Karpas-422 (cell line): ENCODE measurements at regions not wholly inside any gene's neighbourhood (a gene's known extent, or its start where the extent isn't known, plus 50 kb on each side); places are given as distances from the start of the nearest gene placed in this dataset.

Experiments
- DNase-seq: peaks from one replicate; pipeline ENCODE4 v3.0.0-alpha.2; 2015
- H2AFZ ChIP-seq: fragments of 200-600 bp; sonication (generic); 2 replicates; pipeline ENCODE4 v1.6.1; 2014; ENCODE audit warnings: antibody characterized with exemption, low read length, mixed read lengths
- H3K27ac ChIP-seq: fragments of 200-600 bp; sonication (generic); 2 replicates; pipeline ENCODE4 v1.5.1; 2014; ENCODE audit warnings: mild to moderate bottlenecking, low read length, moderate library complexity
- H3K27me3 ChIP-seq: fragments of 200-600 bp; sonication (generic); 2 replicates; pipeline ENCODE4 v1.6.1; 2014; ENCODE audit warnings: low read length, mixed read lengths
- H3K36me3 ChIP-seq: fragments of 200-600 bp; sonication (generic); 2 replicates; pipeline ENCODE4 v1.6.1; 2014; ENCODE audit warnings: low read length, mixed read lengths; ENCODE audit not compliant: insufficient read depth
- H3K4me1 ChIP-seq: fragments of 200-600 bp; sonication (generic); 2 replicates; pipeline ENCODE4 v1.6.1; 2014; ENCODE audit warnings: mild to moderate bottlenecking, low read length, mixed read lengths
- H3K4me2 ChIP-seq: fragments of 200-600 bp; sonication (generic); 2 replicates; pipeline ENCODE4 v1.6.1; 2014; ENCODE audit warnings: low read length, low read depth, mild to moderate bottlenecking; ENCODE audit not compliant: poor library complexity, severe bottlenecking
- H3K4me3 ChIP-seq: fragments of 200-600 bp; sonication (generic); 2 replicates; pipeline ENCODE4 v1.5.1; 2014; ENCODE audit warnings: mild to moderate bottlenecking, antibody characterized with exemption, low read length, mixed read lengths
- H3K79me2 ChIP-seq: fragments of 200-600 bp; sonication (generic); 2 replicates; pipeline ENCODE4 v1.6.1; 2014; ENCODE audit warnings: mild to moderate bottlenecking, low read length, mixed read lengths
- H3K9ac ChIP-seq: fragments of 200-600 bp; sonication (generic); 2 replicates; pipeline ENCODE4 v1.6.0; 2014; ENCODE audit warnings: low read length
- H3K9me2 ChIP-seq: fragments of 200-600 bp; sonication (generic), shearing (Covaris generic); replicated peaks from 2 replicates; pipeline ENCODE4 v1.6.0; 2014; ENCODE audit warnings: mild to moderate bottlenecking, low read length, moderate library complexity; ENCODE audit not compliant: insufficient read depth
- H3K9me3 ChIP-seq: fragments of 300-700, 200-600 bp; sonication (generic); 2 replicates; pipeline ENCODE4 v1.6.1; 2014; ENCODE audit warnings: low read length, mixed read lengths
- H4K20me1 ChIP-seq: fragments of 200-600 bp; sonication (generic); 2 replicates; pipeline ENCODE4 v1.6.1; 2014; ENCODE audit warnings: mild to moderate bottlenecking, antibody characterized with exemption, low read length, low read depth; ENCODE audit not compliant: insufficient read depth

DNA sequence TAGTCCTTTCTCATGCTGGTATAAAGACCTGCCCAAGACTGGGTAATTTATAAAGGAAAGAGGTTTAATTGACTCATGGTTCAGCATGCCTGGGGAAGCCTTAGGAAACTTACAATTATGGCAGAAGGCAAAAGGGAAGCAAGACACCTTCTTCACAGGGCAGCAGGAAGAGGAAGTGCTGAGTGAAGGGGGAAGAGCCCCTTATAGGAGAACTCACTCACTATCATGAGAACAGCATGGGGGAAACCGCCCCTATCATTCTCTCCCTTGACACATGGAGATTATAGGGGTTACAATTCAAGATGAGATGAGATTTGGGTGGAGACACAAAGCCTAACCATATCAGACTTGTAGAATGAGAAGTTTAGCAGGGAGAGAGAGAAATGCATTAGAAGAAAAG lies 373.3 kb upstream of the DIAPH2 start:
- DNase-seq, result no peak
- H3K4me1 ChIP-seq, result no peaks in the 10 kb centered on the region
- no peak overlapping the region for H2AFZ ChIP-seq
- H3K9ac ChIP-seq, result no peak overlapping the region
- no peaks in the 10 kb centered on the region for H3K9me2 ChIP-seq
- H3K27ac ChIP-seq, result no peak overlapping the region
- H3K36me3 ChIP-seq, result no peaks in the 10 kb centered on the region
- H3K4me3 ChIP-seq, result no peak overlapping the region
- H3K27me3 ChIP-seq, result no peaks in the 10 kb centered on the region
- H3K79me2 ChIP-seq, result no peaks in the 10 kb centered on the region
- no peaks in the 10 kb centered on the region for H4K20me1 ChIP-seq
- H3K4me2 ChIP-seq, result no peak overlapping the region
- H3K9me3 ChIP-seq, result peaks cover 33% of the 10 kb centered on the region

DNA sequence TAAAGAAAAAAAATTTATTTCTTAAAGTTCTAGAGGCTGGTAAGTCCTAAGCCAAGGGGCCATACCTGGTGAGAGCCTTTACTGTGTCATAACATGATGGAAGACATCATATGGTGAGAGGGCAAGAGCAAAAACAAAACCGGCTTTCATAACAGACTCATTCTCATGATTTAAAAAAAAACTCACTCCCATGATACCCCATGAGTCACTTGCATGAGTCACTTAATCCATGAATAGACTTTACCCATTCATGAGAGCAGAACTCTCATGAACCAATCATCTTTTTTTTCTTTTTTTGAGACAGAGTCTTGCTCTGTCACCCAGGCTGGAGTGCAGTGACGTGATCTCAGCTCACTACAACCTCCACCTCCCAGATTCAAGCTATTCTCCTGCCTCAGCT lies 369.7 kb upstream of the DIAPH2 start:
- H3K36me3 ChIP-seq, result no peaks in the 10 kb centered on the region
- peaks cover 14% of the 10 kb centered on the region; the same call in 1 of the 2 replicates for H3K9me3 ChIP-seq

DNA sequence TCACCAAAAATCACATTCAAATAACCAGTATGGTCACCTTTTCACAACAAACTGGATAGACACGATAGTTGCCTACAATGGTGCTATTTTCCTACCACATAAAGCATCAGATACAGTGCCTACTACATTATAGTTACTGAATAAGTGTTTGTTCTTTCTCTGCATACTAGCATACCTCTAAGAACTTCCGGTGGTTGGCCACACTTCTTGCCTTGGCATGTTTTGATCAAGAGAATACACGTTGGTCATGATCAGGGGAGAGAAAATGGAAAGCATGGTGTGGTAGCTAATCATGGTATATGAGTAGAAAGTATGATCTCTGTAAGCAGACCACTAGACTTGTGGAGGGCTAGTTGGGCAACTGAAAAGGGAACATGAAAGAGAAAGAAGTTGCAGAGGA lies 322.8 kb upstream of the DIAPH2 start:
- H3K4me2 ChIP-seq, result no peak overlapping the region
- H3K27ac ChIP-seq, result no peak overlapping the region
- no peaks in the 10 kb centered on the region for H3K9me2 ChIP-seq
- no peaks in the 10 kb centered on the region for H3K4me1 ChIP-seq
- no peaks in the 10 kb centered on the region for H3K79me2 ChIP-seq
- H3K4me3 ChIP-seq, result no peak overlapping the region
- H3K27me3 ChIP-seq, result no peaks in the 10 kb centered on the region
- H3K9me3 ChIP-seq, result peaks cover 4% of the 10 kb centered on the region; the same call in 1 of the 2 replicates
- no peaks in the 10 kb centered on the region for H4K20me1 ChIP-seq
- no peak for DNase-seq
- no peak overlapping the region for H2AFZ ChIP-seq
- H3K36me3 ChIP-seq, result no peaks in the 10 kb centered on the region
- H3K9ac ChIP-seq, result no peak overlapping the region

More for the DNA sequence above, 369.7 kb upstream of the DIAPH2 start:
- no peak for DNase-seq
- Histone ChIP-seq H4K20me1 (no peaks in the 10 kb centered on the region), H3K9ac (no peak overlapping the region), H3K4me1 (no peaks in the 10 kb centered on the region), H3K27me3 (no peaks in the 10 kb centered on the region), H3K27ac (no peak overlapping the region), H3K9me2 (no peaks in the 10 kb centered on the region), H3K4me3 (no peak overlapping the region), H3K79me2 (no peaks in the 10 kb centered on the region), H2AFZ (no peak overlapping the region), H3K4me2 (no peak overlapping the region)

DNA sequence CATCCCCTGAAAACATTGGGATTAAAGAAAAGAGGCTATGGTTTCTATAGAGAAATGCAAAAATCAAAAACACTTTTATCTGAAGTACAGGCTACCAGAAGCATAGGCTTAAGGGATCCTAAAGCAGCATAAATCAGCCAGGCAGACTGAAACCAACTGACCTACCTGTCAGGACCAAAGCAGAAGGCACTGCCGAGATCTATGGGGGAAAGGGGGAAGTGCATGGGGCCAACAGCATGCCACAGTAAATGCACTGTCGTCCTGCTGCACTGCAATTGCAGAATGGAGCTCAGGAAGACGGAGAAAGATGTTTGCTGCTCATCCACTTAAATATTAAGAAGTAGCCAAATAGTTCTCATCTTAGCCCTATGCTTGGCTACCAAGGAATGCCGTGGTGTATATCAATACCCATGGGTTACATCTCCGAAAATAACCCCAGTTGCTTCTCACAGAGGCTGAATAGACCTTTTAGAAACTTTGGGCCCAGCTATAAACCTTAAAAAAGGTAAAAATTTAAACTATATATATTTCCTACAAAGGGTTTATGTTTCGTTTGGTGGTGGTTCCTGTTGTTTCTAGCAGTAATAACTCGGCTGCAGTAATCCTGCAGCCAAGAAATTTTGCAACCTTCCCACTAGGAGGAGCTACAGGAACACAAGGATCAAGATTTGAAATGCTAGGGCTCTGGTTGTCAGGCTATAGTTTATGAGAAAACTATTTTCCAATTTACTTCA lies 312.2 kb upstream of the DIAPH2 start:
- no peak overlapping the region for H3K4me3 ChIP-seq
- peaks cover 4% of the 10 kb centered on the region for H3K9me3 ChIP-seq
- no peak overlapping the region for H3K4me2 ChIP-seq
- no peaks in the 10 kb centered on the region for H3K4me1 ChIP-seq
- no peak overlapping the region for H3K9ac ChIP-seq
- H4K20me1 ChIP-seq, result no peaks in the 10 kb centered on the region
- no peaks in the 10 kb centered on the region for H3K27me3 ChIP-seq
- H3K9me2 ChIP-seq, result no peaks in the 10 kb centered on the region
- no peaks in the 10 kb centered on the region for H3K36me3 ChIP-seq
- H2AFZ ChIP-seq, result no peak overlapping the region
- DNase-seq, result peak; percentile 61
- H3K79me2 ChIP-seq, result no peaks in the 10 kb centered on the region
- no peak overlapping the region for H3K27ac ChIP-seq

DNA sequence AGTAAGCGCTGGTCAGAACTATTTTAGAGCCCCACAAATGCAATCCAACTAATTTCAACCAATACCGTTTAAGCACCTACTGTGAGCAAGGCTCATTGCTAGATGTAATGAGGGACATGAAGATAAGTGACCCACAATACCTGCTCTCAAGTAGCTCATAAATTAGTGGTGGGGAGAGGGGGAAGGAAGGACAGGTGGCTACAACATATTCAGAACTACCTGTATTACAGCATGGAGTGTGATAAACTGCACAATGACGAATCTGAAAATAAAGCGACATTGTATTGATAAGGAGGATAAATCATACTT lies 311.6 kb upstream of the DIAPH2 start:
- peaks cover 4% of the 10 kb centered on the region for H3K9me3 ChIP-seq
- H3K27ac ChIP-seq, result no peak overlapping the region
- no peaks in the 10 kb centered on the region for H3K79me2 ChIP-seq
- H3K27me3 ChIP-seq, result no peaks in the 10 kb centered on the region
- no peak for DNase-seq
- H4K20me1 ChIP-seq, result no peaks in the 10 kb centered on the region
- no peaks in the 10 kb centered on the region for H3K4me1 ChIP-seq
- H3K9me2 ChIP-seq, result no peaks in the 10 kb centered on the region
- H2AFZ ChIP-seq, result no peak overlapping the region
- H3K36me3 ChIP-seq, result no peaks in the 10 kb centered on the region
- no peak overlapping the region for H3K4me3 ChIP-seq
- no peak overlapping the region for H3K4me2 ChIP-seq
- H3K9ac ChIP-seq, result no peak overlapping the region

DNA sequence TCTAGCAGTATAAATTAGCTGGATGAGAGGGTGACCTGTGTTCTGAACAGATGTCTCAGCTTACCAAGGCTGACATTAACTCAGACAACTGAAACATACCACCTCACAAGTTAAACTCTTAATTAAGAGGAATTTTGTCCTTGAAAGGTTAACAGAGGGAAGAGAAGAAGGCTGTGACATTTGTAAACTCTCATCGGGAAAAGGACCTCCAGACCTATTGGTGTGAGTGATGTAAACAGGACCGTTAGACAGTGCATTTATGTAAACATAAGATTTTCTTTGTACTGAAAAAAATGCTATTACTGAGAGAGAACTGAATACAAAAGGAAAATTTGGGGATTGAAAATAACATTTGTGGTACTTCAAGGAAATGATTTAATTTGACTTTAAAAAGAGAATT lies 308.4 kb upstream of the DIAPH2 start:
- Histone ChIP-seq H3K4me3 (no peak overlapping the region), H3K4me2 (no peak overlapping the region), H3K9me3 (no peaks in the 10 kb centered on the region; the same call in 1 of the 2 replicates), H3K36me3 (no peaks in the 10 kb centered on the region), H3K9ac (no peak overlapping the region), H2AFZ (no peak overlapping the region), H3K9me2 (no peaks in the 10 kb centered on the region), H3K4me1 (no peaks in the 10 kb centered on the region), H3K27me3 (no peaks in the 10 kb centered on the region), H3K79me2 (no peaks in the 10 kb centered on the region), H4K20me1 (no peaks in the 10 kb centered on the region), H3K27ac (no peak overlapping the region)
- DNase-seq, result no peak

DNA sequence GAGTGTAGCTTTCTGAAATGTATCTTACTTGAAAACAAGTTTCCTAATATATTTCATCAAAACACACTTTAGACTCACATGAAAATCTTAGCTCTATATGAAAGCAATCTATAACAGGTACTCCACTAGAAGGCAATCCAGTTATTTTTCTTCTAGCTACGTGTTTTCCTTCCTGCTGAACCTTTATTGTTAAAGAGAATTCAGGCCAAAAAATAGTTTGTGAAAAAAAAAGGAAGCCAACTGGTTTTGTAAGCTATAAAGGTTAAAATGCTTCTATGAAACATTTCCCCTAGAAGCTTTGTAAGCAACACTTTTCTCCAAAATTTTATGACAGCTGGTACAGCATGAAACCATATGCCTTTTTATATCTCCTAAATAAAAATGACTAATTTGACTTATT lies 304.7 kb upstream of the DIAPH2 start:
- Histone ChIP-seq H3K36me3 (no peaks in the 10 kb centered on the region), H3K27me3 (no peaks in the 10 kb centered on the region), H3K79me2 (no peaks in the 10 kb centered on the region), H3K9ac (no peak overlapping the region), H4K20me1 (no peaks in the 10 kb centered on the region), H3K4me2 (no peak overlapping the region), H3K9me3 (peaks cover 4% of the 10 kb centered on the region; the same call in 1 of the 2 replicates), H3K4me3 (no peak overlapping the region), H2AFZ (no peak overlapping the region), H3K4me1 (no peaks in the 10 kb centered on the region), H3K9me2 (no peaks in the 10 kb centered on the region), H3K27ac (no peak overlapping the region)
- DNase-seq, result no peak

DNA sequence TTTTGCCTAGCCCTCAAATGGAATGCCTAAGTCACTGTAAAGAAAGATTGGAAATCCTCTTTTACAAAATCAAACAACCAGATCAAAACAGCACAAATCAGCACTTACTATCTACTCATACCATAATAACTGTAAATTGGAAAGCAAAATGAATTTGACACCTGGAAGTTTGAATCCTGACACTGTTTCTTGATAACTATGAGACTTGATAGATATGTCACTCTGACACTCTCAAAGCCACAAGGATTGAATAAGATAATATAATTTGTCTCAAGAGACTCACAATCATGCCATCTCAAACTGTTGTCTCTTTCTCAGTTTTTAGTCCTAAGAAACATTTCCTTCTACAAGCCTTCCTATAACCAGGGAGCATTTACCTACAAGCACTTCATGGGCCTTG lies 302.6 kb upstream of the DIAPH2 start:
- Histone ChIP-seq H3K9me3 (peaks cover 8% of the 10 kb centered on the region; the same call in 1 of the 2 replicates), H3K36me3 (no peaks in the 10 kb centered on the region), H4K20me1 (no peaks in the 10 kb centered on the region), H3K9ac (no peak overlapping the region), H3K4me2 (no peak overlapping the region), H3K27ac (no peak overlapping the region), H2AFZ (no peak overlapping the region), H3K9me2 (no peaks in the 10 kb centered on the region), H3K79me2 (no peaks in the 10 kb centered on the region), H3K27me3 (no peaks in the 10 kb centered on the region), H3K4me3 (no peak overlapping the region), H3K4me1 (no peaks in the 10 kb centered on the region)
- no peak for DNase-seq
